ENCODE measurements at regions not wholly inside any gene's neighbourhood (a gene's known extent, or its start where the extent isn't known, plus 50 kb on each side); places are given as distances from the start of the nearest gene placed in this dataset.

GRCh38 chr4:115945026-115945425 is 831.6 kb upstream of the NDST4 start:
- no peaks in the 10 kb centered on the region for H3K36me3 ChIP-seq
- no peak overlapping the region for H3K27ac ChIP-seq
- H3K27me3 ChIP-seq = no peaks in the 10 kb centered on the region
- no peak overlapping the region for H3K4me2 ChIP-seq
- no peaks in the 10 kb centered on the region for H3K9me3 ChIP-seq
- H3K9ac ChIP-seq = no peak overlapping the region
- H3K4me1 ChIP-seq = no peaks in the 10 kb centered on the region
- H4K20me1 ChIP-seq = no peaks in the 10 kb centered on the region
- TF ChIP-seq Cebpa-rat (IDR thresholded peaks at IDR 0.05) = no peak
- H3K4me3 ChIP-seq = no peak overlapping the region

DNA sequence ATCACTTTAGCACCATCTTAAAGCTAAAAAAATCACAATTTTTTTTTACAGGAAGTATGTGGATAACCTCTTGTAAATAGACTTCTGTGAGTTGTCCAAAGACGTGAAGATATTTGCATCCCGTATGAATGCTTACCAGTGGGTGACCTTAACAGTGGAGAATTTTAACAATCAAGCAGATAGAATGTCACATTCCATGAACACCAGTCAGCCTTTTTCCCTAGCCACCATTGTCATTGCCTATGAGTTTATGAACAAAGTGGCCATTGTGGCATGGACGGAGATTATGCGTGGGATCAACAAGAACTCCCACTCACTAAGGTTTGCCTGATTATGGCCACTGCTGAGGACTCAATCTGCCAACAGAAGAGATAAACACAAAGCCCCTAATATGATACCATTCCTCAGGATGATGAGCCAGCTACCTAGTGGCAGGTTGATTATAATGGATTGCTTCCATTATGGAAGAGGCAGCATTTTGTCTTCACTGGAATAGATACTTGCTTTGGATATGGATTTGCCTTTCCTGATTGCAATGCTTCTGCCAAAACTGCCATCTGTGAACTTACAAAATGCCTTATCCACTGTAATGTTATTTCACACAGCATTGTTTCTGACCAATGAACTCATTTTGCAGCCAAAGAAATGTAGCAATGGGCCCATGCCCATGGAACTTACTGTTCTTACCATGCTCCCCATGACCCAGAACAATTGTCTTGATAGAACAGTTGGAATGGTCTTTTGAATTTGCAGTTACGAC is 830.9 kb upstream of the NDST4 start:
- H3K4me3 ChIP-seq = no peak overlapping the region
- no peaks in the 10 kb centered on the region for H3K9me3 ChIP-seq
- H3K9ac ChIP-seq = no peak overlapping the region
- no peaks in the 10 kb centered on the region for H3K36me3 ChIP-seq
- no peak for TF ChIP-seq Cebpa-rat (IDR thresholded peaks at IDR 0.05)
- no peaks in the 10 kb centered on the region for H3K27me3 ChIP-seq
- H3K4me1 ChIP-seq = no peaks in the 10 kb centered on the region
- H3K4me2 ChIP-seq = no peak overlapping the region
- H3K27ac ChIP-seq = no peak overlapping the region
- H4K20me1 ChIP-seq = no peaks in the 10 kb centered on the region

DNA sequence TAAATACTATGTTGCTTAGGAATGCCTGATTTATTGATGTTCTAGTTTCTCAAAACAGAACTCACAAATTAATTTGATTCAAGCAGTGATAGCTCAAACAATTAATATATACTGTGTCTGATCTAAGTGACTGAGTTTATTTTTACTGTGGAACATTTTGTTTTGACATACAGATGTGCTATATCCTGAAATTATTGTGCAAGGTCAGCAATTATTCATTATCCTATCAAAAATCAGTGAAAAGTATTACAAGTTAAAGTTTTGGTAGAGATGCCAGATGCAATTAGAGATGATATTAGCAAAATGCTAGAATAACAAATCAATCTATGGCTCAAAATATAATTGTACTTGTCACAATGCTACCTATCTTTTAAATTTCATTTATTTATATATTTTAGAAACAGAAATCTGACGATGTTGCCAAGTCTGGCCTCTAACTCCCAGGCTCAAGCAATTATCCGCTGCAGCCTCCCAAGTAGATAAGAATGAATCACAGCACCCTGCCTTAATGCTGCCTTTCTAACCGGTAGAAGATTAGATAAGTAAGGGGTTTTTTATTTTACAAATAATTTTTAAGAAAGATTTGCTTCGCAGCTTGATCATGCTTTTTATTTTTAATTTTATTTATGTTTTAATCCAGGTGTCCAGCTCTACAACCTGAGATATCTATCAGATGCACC is 825.5 kb upstream of the NDST4 start:
- no peak overlapping the region for H3K4me2 ChIP-seq
- H3K4me3 ChIP-seq = no peak overlapping the region
- no peak overlapping the region for H3K9ac ChIP-seq
- no peaks in the 10 kb centered on the region for H4K20me1 ChIP-seq
- TF ChIP-seq Cebpa-rat (IDR thresholded peaks at IDR 0.05) = no peak
- H3K36me3 ChIP-seq = no peaks in the 10 kb centered on the region
- no peak overlapping the region for H3K27ac ChIP-seq
- H3K4me1 ChIP-seq = no peaks in the 10 kb centered on the region
- H3K9me3 ChIP-seq = no peaks in the 10 kb centered on the region
- no peaks in the 10 kb centered on the region for H3K27me3 ChIP-seq

GRCh38 chr4:115929373-115929772 is 816.0 kb upstream of the NDST4 start:
- TF ChIP-seq Cebpa-rat (IDR thresholded peaks at IDR 0.05) = no peak
- H3K9ac ChIP-seq = no peak overlapping the region
- H3K4me3 ChIP-seq = no peak overlapping the region
- H3K4me1 ChIP-seq = no peaks in the 10 kb centered on the region
- no peaks in the 10 kb centered on the region for H3K27me3 ChIP-seq
- H3K36me3 ChIP-seq = no peaks in the 10 kb centered on the region
- H4K20me1 ChIP-seq = no peaks in the 10 kb centered on the region
- no peak overlapping the region for H3K4me2 ChIP-seq
- H3K9me3 ChIP-seq = no peaks in the 10 kb centered on the region
- no peak overlapping the region for H3K27ac ChIP-seq

GRCh38 chr4:115927382-115927781 is 814.0 kb upstream of the NDST4 start:
- H3K27ac ChIP-seq = no peak overlapping the region
- no peak overlapping the region for H3K4me3 ChIP-seq
- no peaks in the 10 kb centered on the region for H3K36me3 ChIP-seq
- no peak for TF ChIP-seq Cebpa-rat (IDR thresholded peaks at IDR 0.05)
- H4K20me1 ChIP-seq = no peaks in the 10 kb centered on the region
- no peaks in the 10 kb centered on the region for H3K27me3 ChIP-seq
- no peak overlapping the region for H3K9ac ChIP-seq
- H3K4me2 ChIP-seq = no peak overlapping the region
- no peaks in the 10 kb centered on the region for H3K9me3 ChIP-seq
- no peaks in the 10 kb centered on the region for H3K4me1 ChIP-seq

- no peaks in the 10 kb centered on the region for H3K36me3 ChIP-seq
- H4K20me1 ChIP-seq = no peaks in the 10 kb centered on the region
- H3K4me2 ChIP-seq = no peak overlapping the region
- no peaks in the 10 kb centered on the region for H3K27me3 ChIP-seq
- no peak for TF ChIP-seq Cebpa-rat (IDR thresholded peaks at IDR 0.05)
- H3K9me3 ChIP-seq = no peaks in the 10 kb centered on the region
- peaks cover 4% of the 10 kb centered on the region; the same call in 1 of the 2 replicates for H3K4me1 ChIP-seq
- H3K4me3 ChIP-seq = no peak overlapping the region
- H3K27ac ChIP-seq = no peak overlapping the region
- no peak overlapping the region for H3K9ac ChIP-seq
Measured at GRCh38 chr4:115923152-115923551, 809.7 kb upstream of the NDST4 start.

GRCh38 chr4:115920637-115921036 is 807.2 kb upstream of the NDST4 start:
- H4K20me1 ChIP-seq = no peaks in the 10 kb centered on the region
- TF ChIP-seq Cebpa-rat (IDR thresholded peaks at IDR 0.05) = no peak
- no peak overlapping the region for H3K4me2 ChIP-seq
- H3K36me3 ChIP-seq = no peaks in the 10 kb centered on the region
- H3K4me3 ChIP-seq = no peak overlapping the region
- H3K4me1 ChIP-seq = peaks cover 8% of the 10 kb centered on the region; the same call in 1 of the 2 replicates
- no peak overlapping the region for H3K27ac ChIP-seq
- no peaks in the 10 kb centered on the region for H3K9me3 ChIP-seq
- H3K27me3 ChIP-seq = no peaks in the 10 kb centered on the region
- H3K9ac ChIP-seq = no peak overlapping the region

GRCh38 chr4:115918149-115918548 is 804.7 kb upstream of the NDST4 start:
- no peaks in the 10 kb centered on the region for H3K36me3 ChIP-seq
- H3K27ac ChIP-seq = no peak overlapping the region
- no peak overlapping the region for H3K4me3 ChIP-seq
- no peaks in the 10 kb centered on the region for H3K9me3 ChIP-seq
- H3K9ac ChIP-seq = no peak overlapping the region
- no peaks in the 10 kb centered on the region for H4K20me1 ChIP-seq
- H3K4me2 ChIP-seq = no peak overlapping the region
- H3K4me1 ChIP-seq = peaks cover 8% of the 10 kb centered on the region; the same call in 1 of the 2 replicates
- TF ChIP-seq Cebpa-rat (IDR thresholded peaks at IDR 0.05) = no peak
- no peaks in the 10 kb centered on the region for H3K27me3 ChIP-seq

GRCh38 chr4:115906428-115906827 is 793.0 kb upstream of the NDST4 start:
- Histone ChIP-seq H3K27ac (no peak overlapping the region), H3K4me1 (no peaks in the 10 kb centered on the region), H3K27me3 (no peaks in the 10 kb centered on the region), H4K20me1 (no peaks in the 10 kb centered on the region), H3K4me3 (no peak overlapping the region), H3K36me3 (no peaks in the 10 kb centered on the region), H3K9me3 (no peaks in the 10 kb centered on the region), H3K4me2 (no peak overlapping the region), H3K9ac (no peak overlapping the region)
- TF ChIP-seq Cebpa-rat (IDR thresholded peaks at IDR 0.05) = no peak

DNA sequence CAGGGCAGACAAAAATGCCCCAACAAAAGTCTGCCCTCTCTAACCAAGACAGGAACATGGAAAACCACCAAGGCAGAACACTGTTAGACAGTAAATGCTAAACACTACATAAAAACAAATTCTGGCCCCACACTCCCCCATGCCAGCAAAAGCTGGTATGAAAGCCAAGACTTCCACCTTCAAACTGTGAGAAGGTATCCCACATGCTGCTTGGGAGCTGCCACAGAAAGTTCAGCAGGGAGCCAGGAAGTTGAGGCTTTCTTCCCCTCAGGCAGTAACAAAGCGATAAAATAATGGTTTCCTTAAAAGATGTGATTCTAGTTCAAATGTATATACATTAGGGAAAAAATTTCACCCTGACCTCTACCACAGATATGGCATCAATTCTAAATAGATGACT is 770.4 kb upstream of the NDST4 start:
- H3K4me2 ChIP-seq = no peak overlapping the region
- no peak for TF ChIP-seq Cebpa-rat (IDR thresholded peaks at IDR 0.05)
- no peak overlapping the region for H3K27ac ChIP-seq

More for the DNA sequence above, 770.4 kb upstream of the NDST4 start:
- H3K4me3 ChIP-seq = no peak overlapping the region
- no peaks in the 10 kb centered on the region for H3K9me3 ChIP-seq
- H3K4me1 ChIP-seq = no peaks in the 10 kb centered on the region
- H3K36me3 ChIP-seq = no peaks in the 10 kb centered on the region
- H3K27me3 ChIP-seq = no peaks in the 10 kb centered on the region
- H4K20me1 ChIP-seq = no peaks in the 10 kb centered on the region
- H3K9ac ChIP-seq = no peak overlapping the region

All from BLaER1 (cell line).